ENCODE measurements at regions not wholly inside any gene's neighbourhood (a gene's known extent, or its start where the extent isn't known, plus 50 kb on each side); places are given as distances from the start of the nearest gene placed in this dataset.

GRCh38 chr11:55501014-55501413, 53.3 kb upstream of the OR4C15 start:
- Histone ChIP-seq H3K27ac (no peak overlapping the region), H3K27me3 (ENCODE audit: insufficient read depth in 3 of 3, low read length in 2 of 3) (no peaks in the 10 kb centered on the region), H3K36me3 (ENCODE audit: insufficient read depth in 1 of 2, low read depth in 1 of 2) (no peaks in the 10 kb centered on the region), H3K4me3 (no peak overlapping the region), H3K4me1 (no peaks in the 10 kb centered on the region), H3K9me3 (peaks cover 3% of the 10 kb centered on the region)
- intact Hi-C loops (cut with DNase I), result no loop called here
- TF ChIP-seq, protein P1, sequence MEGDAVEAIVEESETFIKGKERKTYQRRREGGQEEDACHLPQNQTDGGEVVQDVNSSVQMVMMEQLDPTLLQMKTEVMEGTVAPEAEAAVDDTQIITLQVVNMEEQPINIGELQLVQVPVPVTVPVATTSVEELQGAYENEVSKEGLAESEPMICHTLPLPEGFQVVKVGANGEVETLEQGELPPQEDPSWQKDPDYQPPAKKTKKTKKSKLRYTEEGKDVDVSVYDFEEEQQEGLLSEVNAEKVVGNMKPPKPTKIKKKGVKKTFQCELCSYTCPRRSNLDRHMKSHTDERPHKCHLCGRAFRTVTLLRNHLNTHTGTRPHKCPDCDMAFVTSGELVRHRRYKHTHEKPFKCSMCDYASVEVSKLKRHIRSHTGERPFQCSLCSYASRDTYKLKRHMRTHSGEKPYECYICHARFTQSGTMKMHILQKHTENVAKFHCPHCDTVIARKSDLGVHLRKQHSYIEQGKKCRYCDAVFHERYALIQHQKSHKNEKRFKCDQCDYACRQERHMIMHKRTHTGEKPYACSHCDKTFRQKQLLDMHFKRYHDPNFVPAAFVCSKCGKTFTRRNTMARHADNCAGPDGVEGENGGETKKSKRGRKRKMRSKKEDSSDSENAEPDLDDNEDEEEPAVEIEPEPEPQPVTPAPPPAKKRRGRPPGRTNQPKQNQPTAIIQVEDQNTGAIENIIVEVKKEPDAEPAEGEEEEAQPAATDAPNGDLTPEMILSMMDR (IDR thresholded peaks at IDR 0.05), result no peak
- ATAC-seq, result no peak
- WGBS, 3 donors, result 86 to 89% (median 87%) methylated on average over 15 of the region's 15 CpGs
- no peak for DNase-seq

DNA sequence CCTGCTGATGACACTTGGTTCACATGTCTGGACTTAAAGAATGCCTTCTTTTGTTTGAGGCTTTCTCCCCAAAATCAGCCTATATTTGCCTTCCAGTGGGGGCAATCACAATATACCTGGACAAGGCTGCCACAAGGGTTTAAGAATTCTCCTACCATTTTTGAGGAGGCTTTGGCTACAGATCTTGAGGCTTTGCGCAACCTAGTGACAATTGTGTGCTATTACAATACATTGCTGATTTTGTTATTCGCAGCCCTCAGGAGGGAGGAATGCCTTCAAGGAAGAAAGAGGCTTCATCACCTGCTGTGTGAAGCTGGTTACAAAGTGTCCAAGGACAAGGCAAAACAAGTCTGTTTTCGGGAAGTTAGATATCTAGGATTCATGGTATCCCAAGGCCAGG, 50.8 kb upstream of the OR4C15 start:
- WGBS, 3 donors, result 59 to 77% (median 75%) methylated on average over 3 of the region's 3 CpGs
- intact Hi-C loops (cut with DNase I), result no loop called here
- TF ChIP-seq, protein P1 (IDR thresholded peaks at IDR 0.05), result no peak
- H3K27me3 ChIP-seq (ENCODE audit: insufficient read depth in 3 of 3, low read length in 2 of 3), result no peaks in the 10 kb centered on the region
- H3K36me3 ChIP-seq (ENCODE audit: insufficient read depth in 1 of 2, low read depth in 1 of 2), result no peaks in the 10 kb centered on the region
- no peak overlapping the region for H3K27ac ChIP-seq
- DNase-seq (no peak), ATAC-seq (no peak)
- H3K4me1 ChIP-seq, result no peaks in the 10 kb centered on the region
- no peak overlapping the region for H3K4me3 ChIP-seq
- no peaks in the 10 kb centered on the region for H3K9me3 ChIP-seq

Measured in psoas muscle (tissue), 7 donors.